Neural progenitor cell (in vitro differentiated cells): ENCODE measurements at regions not wholly inside any gene's neighbourhood (a gene's known extent, or its start where the extent isn't known, plus 50 kb on each side); places are given as distances from the start of the nearest gene placed in this dataset.

Source experiments
- DNase-seq: peaks from one replicate; pipeline ENCODE4 v3.0.0-alpha.2; 2016; ENCODE audit warnings: low spot score
- H2AFZ ChIP-seq: fragments of 200-600 bp; sonication (generic); replicated peaks from 2 replicates; pipeline ENCODE4 v1.6.1; 2016; ENCODE audit warnings: antibody characterized with exemption
- H3F3A ChIP-seq: fragments of 200-600 bp; sonication (generic); 2 replicates; pipeline ENCODE4 v1.6.1; 2016; ENCODE audit warnings: antibody characterized with exemption, low read depth
- H3K27ac ChIP-seq: fragments of 200-600 bp; sonication (generic); 2 replicates; pipeline ENCODE4 v1.5.1; 2016; ENCODE audit warnings: mild to moderate bottlenecking
- H3K27me3 ChIP-seq: fragments of 200-600 bp; sonication (generic); 2 replicates; pipeline ENCODE4 v1.6.1; 2016; ENCODE audit warnings: mild to moderate bottlenecking, moderate library complexity
- H3K36me3 ChIP-seq: fragments of 200-600 bp; sonication (generic); 2 replicates; pipeline ENCODE4 v1.5.1; 2016
- H3K4me1 ChIP-seq: fragments of 200-600 bp; sonication (generic); 2 replicates; pipeline ENCODE4 v1.6.1; 2016; ENCODE audit warnings: mixed run types
- H3K4me2 ChIP-seq: fragments of 200-600 bp; sonication (generic); 2 replicates; pipeline ENCODE4 v1.6.1; 2016
- H3K4me3 ChIP-seq: fragments of 200-600 bp; sonication (generic); 2 replicates; pipeline ENCODE4 v1.5.1; 2016
- H3K79me2 ChIP-seq: fragments of 200-600 bp; sonication (generic); 2 replicates; pipeline ENCODE4 v1.6.1; 2016; ENCODE audit warnings: low read depth
- H3K9ac ChIP-seq: fragments of 200-600 bp; sonication (generic); 2 replicates; pipeline ENCODE4 v1.6.1; 2016
- H3K9me3 ChIP-seq: fragments of 200-600 bp; sonication (generic); 2 replicates; pipeline ENCODE4 v1.5.1; 2016; ENCODE audit warnings: low read depth
- H4K20me1 ChIP-seq: fragments of 200-600 bp; sonication (generic); 2 replicates; pipeline ENCODE4 v1.6.1; 2016; ENCODE audit warnings: low read depth
- H3K27ac Mint-ChIP-seq: 3 replicates; pipeline ENCODE4 v1.8.0; 2021; ENCODE audit warnings: mixed read lengths
- H3K27me3 Mint-ChIP-seq: 2 replicates; pipeline ENCODE4 v1.8.0; 2022; ENCODE audit warnings: low read depth, mild to moderate bottlenecking, inconsistent platforms, moderate library complexity, mixed read lengths; ENCODE audit not compliant: insufficient read depth
- H3K36me3 Mint-ChIP-seq: 3 replicates; pipeline ENCODE4 v1.8.0; 2021; ENCODE audit warnings: mixed read lengths
- H3K4me1 Mint-ChIP-seq: 3 replicates; pipeline ENCODE4 v1.8.0; 2021; ENCODE audit warnings: mixed read lengths
- H3K4me3 Mint-ChIP-seq: 3 replicates; pipeline ENCODE4 v1.8.0; 2021; ENCODE audit warnings: mild to moderate bottlenecking, moderate library complexity, mixed read lengths
- H3K9me3 Mint-ChIP-seq: 3 replicates; pipeline ENCODE4 v1.8.0; 2020; ENCODE audit warnings: mixed read lengths
- CTCF ChIP-seq: fragments of 200-600 bp; sonication (generic); IDR thresholded peaks from 2 replicates; pipeline ENCODE4 v1.5.1; 2017; ENCODE audit warnings: antibody characterized with exemption, mild to moderate bottlenecking
- EZH2 ChIP-seq: fragments of 200-600 bp; sonication (generic); IDR thresholded peaks from 2 replicates; pipeline ENCODE4 v1.6.1; 2017; ENCODE audit warnings: antibody characterized with exemption, mild to moderate bottlenecking, moderate library complexity
- EZH2phosphoT487 ChIP-seq: fragments of 200-600 bp; sonication (generic); IDR thresholded peaks from 2 replicates; pipeline ENCODE4 v1.6.1; 2017; ENCODE audit warnings: antibody characterized with exemption

- Histone ChIP-seq H3K27me3 (no peaks in the 10 kb centered on the region), H3K4me3 (no peak overlapping the region), H3K4me2 (no peak overlapping the region), H3F3A (no peaks in the 10 kb centered on the region), H3K79me2 (no peaks in the 10 kb centered on the region), H3K36me3 (no peaks in the 10 kb centered on the region), H4K20me1 (no peaks in the 10 kb centered on the region), H3K27ac (no peak overlapping the region), H3K4me1 (peaks cover 25% of the 10 kb centered on the region), H3K9me3 (no peaks in the 10 kb centered on the region), H2AFZ (peak overlapping the region; percentile 50), H3K9ac (no peak overlapping the region)
- H3K27me3 Mint-ChIP-seq = peaks cover 15% of the 10 kb centered on the region
- H3K4me3 Mint-ChIP-seq = no peak overlapping the region
- peak overlapping the region; percentile 46 for H3K27ac Mint-ChIP-seq
- no peak for TF ChIP-seq CTCF
- no peak for TF ChIP-seq EZH2phosphoT487
- no peak for TF ChIP-seq EZH2
- H3K9me3 Mint-ChIP-seq = peaks cover 8% of the 10 kb centered on the region
- no peaks in the 10 kb centered on the region for H3K36me3 Mint-ChIP-seq
- H3K4me1 Mint-ChIP-seq = peaks cover 51% of the 10 kb centered on the region
- DNase-seq = no peak
These were observed 416.9 kb downstream of the IRS2 start for GRCh38 chr13:109369353-109370052.

- no peak overlapping the region for H3K27ac Mint-ChIP-seq
- peaks cover 15% of the 10 kb centered on the region for H3K27me3 Mint-ChIP-seq
- peaks cover 48% of the 10 kb centered on the region for H3K4me1 Mint-ChIP-seq
- Histone ChIP-seq H3K4me2 (no peak overlapping the region), H3K9me3 (no peaks in the 10 kb centered on the region), H3F3A (no peaks in the 10 kb centered on the region), H3K4me3 (no peak overlapping the region), H3K27me3 (no peaks in the 10 kb centered on the region), H3K36me3 (no peaks in the 10 kb centered on the region), H2AFZ (no peak overlapping the region), H3K9ac (no peak overlapping the region), H3K79me2 (no peaks in the 10 kb centered on the region), H3K4me1 (peaks cover 25% of the 10 kb centered on the region), H4K20me1 (no peaks in the 10 kb centered on the region), H3K27ac (no peak overlapping the region)
- no peaks in the 10 kb centered on the region for H3K36me3 Mint-ChIP-seq
- peaks cover 8% of the 10 kb centered on the region for H3K9me3 Mint-ChIP-seq
- no peak for TF ChIP-seq EZH2
- no peak for TF ChIP-seq CTCF
- no peak for TF ChIP-seq EZH2phosphoT487
- no peak overlapping the region for H3K4me3 Mint-ChIP-seq
- no peak for DNase-seq
These were observed 418.2 kb downstream of the IRS2 start for GRCh38 chr13:109368230-109368629.

- Histone ChIP-seq H3K4me2 (no peak overlapping the region), H3K36me3 (no peaks in the 10 kb centered on the region), H3F3A (no peaks in the 10 kb centered on the region), H2AFZ (no peak overlapping the region), H3K9me3 (no peaks in the 10 kb centered on the region), H3K4me1 (peaks cover 25% of the 10 kb centered on the region), H3K27me3 (no peaks in the 10 kb centered on the region), H3K4me3 (no peak overlapping the region), H3K9ac (no peak overlapping the region), H4K20me1 (no peaks in the 10 kb centered on the region), H3K27ac (no peak overlapping the region), H3K79me2 (no peaks in the 10 kb centered on the region)
- peak; percentile 18 for DNase-seq
- Mint-ChIP-seq H3K4me3 (peak overlapping the region; percentile 24), H3K36me3 (no peaks in the 10 kb centered on the region), H3K27ac (peak overlapping the region; percentile 6), H3K27me3 (peaks cover 15% of the 10 kb centered on the region), H3K4me1 (peaks cover 48% of the 10 kb centered on the region), H3K9me3 (peaks cover 8% of the 10 kb centered on the region)
- TF ChIP-seq EZH2phosphoT487 (no peak), CTCF (no peak), EZH2 (no peak)
These were observed 419.9 kb downstream of the IRS2 start for GRCh38 chr13:109366525-109366924.
